ENCODE measurements at regions not wholly inside any gene's neighbourhood (a gene's known extent, or its start where the extent isn't known, plus 50 kb on each side); places are given as distances from the start of the nearest gene placed in this dataset.
"Not testable (repeated sequence)": the region's sequence is repeated elsewhere in the genome, so short reads cannot be mapped to it uniquely, and the experiment has no call there.

DNA sequence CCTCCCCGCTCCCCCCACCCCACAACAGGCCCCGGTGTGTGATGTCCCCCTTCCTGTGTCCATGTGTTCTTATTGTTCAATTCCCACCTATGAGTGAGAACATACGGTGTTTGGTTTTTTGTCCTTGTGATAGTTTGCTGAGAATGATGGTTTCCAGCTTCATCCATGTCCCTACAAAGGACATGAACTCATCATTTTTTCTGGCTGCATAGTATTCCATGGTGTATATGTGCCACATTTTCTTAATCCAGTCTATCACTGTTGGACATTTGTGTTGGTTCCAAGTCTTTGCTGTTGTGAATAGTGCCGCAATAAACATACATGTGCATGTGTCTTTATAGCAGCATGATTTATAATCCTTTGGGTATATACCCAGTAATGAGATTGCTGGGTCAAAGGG is 104.3 kb downstream of the MTPN start:
- not testable (repeated sequence) for DNase-seq

DNA sequence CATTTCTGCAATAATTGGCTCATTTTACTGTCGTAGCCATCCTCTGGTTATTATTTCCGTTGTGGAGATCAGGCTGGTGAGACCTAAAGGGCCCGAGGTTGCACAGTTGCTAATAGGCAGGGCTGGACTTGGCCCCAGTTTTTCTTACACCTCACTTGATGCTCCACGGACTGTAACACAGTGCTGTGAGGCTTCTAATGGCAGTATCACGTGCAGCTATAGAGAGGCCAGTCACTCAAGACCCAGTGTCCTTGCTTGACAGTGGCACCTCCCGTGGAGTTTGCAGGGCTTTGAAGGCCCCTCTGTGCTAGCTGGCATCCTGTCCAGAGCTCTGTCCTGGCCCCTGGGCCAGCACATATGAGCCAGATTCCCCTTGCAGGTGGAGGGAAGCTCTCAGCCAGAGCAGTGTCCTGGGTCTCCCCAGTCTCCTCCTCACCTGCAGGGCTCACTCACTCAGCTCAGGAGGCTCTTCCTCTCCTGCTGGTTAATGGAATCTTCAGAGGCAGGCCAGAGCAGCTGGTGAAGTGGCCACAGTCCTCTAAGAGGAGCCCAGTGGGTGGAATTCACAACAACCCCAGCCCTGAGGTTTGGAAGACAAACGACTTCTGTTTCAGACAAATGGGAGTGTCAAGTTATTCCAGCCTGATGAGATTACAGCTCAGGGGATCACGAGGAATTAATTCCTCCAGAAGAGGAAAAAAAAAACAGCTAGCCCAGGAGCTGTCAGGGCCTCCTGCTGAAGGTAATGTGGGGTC is 114.2 kb upstream of the FAM180A start:
- no peak for DNase-seq

DNA sequence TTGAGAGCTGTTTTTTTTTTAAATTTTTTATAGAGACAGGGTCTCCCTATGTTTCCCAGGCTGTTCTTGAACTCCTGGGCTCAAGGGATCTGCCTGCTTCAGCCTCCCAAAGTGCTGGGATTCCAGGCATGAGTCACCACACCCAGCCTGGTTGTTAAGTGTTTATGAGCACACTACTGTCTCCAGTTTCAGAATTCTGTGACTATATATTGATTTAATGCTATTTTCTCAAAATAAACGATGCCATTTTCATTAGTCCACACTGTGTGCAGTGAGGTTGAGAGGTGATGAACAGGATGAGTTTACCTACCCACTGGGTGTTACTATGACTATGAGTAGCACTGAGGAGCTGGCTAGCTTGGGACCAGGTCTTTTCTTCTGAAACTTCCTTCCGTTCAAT is 110.9 kb upstream of the FAM180A start:
- DNase-seq, result no peak

GRCh38 chr7:135858851-135859250 is 110.2 kb upstream of the FAM180A start:
- DNase-seq, result no peak

- no peak for DNase-seq
These were observed 109.8 kb upstream of the FAM180A start for GRCh38 chr7:135858379-135858778.

DNA sequence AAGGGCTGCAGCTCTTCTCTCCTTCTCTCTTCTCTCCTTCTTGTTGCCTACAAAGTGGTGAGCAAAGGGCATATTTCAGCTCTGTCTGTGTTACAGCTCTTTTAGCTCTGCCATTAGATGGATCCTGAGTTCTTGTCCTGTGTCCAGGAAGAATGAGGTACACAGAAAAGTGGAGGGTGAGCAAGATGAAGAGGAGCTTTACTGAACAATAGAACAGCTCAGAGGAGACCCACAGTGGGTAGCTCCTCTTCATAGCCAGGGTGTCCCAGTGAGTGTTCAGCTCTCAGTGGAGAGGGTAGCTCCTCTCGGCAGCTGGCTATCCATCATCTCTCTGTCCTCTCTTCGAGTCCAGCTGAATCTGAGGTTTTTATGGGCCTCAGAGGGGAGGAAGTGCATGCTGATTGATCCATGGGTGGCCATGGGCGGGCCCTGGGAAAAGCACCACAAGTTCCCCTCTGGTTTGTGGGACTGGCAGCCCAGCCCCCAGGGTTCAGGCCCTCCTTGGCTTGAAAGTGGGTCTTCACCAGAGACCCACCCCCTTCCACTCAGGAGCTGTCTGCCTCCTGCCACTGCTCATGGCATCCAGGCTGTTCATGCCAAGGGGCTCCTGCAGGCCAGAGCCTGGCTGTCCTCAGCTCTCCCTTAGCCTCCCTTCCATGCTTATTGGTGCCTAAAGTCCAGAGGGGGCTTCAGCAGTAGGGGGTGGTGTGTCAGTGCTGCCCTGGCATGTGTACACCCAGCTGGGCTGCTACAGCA is 109.1 kb upstream of the FAM180A start:
- no peak for DNase-seq

DNA sequence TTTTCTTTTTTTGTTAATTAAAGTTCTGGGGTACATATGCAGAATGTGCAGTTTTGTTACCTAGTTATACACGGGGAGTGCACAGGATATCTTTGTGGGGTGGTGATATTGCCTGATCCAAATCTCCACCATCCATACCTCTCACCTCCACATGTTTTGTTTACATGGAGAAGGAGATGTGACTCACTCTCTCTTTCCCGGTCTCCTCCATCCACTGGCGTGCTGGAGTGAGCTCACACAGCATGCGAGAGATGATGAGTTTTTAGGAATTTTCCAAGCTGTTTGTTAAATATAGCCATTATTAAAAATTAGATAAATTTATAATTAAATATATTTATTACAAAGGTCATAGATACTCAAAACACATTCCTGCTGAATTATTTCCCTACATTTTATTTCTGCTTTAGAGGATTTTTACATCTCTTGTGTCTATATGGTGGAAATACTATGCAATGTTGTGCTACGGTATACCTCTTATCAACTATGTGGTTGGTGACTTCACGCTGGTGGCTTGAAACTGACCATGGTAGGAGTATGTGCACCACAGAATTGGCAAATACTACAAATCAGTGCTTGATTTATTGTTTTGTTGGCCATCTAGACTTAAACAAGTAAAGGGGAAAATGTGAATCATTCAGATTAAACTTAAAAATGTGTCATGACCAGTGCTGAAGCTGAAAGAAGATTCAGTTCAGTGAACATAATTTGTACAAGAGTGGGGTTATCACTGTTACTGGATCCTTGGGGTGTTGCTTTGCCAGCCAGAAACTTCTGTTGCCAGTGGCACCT is 107.9 kb upstream of the FAM180A start:
- no peak for DNase-seq

DNA sequence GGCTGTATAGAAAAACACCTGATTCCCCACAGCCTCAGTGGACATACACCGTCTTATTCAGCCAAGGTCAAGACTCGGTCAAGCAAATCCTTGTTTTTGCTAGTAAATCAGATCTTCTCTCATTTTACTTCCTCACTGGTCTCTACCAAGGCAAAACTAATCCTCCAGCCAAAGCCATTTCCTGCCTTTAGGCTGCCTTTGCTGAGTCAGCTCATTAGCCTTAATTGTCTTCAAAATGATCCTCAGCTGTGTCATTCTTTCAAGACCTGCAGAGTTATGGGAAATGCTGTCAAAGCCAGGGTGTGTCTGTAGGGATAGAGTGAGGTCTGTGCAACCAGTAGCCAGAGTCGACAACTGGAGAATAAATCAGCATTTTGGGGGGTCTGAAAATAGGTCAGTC is 107.2 kb upstream of the FAM180A start:
- DNase-seq, result peak; percentile 34 to 44

DNA sequence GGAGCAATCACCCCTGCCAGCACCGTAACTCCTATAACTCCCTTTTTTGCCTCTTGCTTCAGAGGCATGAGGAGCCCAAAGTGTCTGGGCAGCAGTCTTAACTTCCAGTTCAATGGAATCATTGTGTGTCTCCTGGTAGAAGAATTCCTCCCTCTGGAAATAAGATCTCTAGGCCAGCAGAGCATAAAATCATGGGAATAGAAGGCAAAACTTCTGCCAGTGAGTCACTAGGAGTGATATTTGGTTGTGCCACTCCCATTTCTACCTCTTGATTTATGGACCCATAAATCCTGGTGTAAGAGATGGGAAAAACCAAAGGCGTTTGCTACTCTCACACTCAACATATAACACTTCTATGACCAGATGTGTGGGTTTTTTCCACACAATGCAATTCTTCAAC is 104.9 kb upstream of the FAM180A start:
- no peak for DNase-seq

- DNase-seq, result no peak
These were observed 104.4 kb upstream of the FAM180A start for GRCh38 chr7:135853008-135853407.

GRCh38 chr7:135847242-135847641 is 98.6 kb upstream of the FAM180A start:
- DNase-seq, result no peak

- DNase-seq, result no peak
These were observed 97.7 kb upstream of the FAM180A start for GRCh38 chr7:135846339-135846738.

DNA sequence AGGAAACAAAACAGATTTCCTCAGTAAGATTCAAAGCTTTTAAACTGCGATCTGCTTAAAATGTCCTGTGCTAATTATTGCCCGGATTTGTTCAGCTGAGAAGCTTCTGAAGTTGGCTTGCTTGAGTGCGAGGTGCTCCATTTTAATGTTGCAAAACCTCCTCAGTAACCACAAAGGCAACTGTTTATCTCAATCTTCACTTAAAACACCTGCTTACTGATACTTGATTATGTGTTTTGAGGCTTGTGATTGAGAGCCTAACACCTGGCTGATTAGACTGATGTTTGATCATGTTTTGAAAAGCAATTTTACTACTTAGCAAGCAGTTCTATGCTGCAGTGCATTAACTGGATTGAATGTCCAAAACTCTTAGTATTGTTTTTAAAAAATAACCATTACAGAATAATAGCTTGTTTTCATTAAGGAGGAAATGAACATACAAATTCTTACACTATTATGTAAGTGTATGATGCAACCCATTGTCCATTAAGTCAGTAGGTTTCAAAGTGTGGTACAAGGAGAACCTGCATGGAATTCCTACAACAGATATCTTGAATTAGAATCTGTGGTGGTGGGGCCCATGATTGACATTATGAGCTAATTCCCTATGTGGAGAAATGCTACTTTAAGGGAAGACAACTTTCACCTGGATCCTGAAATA is 96.9 kb upstream of the FAM180A start:
- no peak for DNase-seq

DNA sequence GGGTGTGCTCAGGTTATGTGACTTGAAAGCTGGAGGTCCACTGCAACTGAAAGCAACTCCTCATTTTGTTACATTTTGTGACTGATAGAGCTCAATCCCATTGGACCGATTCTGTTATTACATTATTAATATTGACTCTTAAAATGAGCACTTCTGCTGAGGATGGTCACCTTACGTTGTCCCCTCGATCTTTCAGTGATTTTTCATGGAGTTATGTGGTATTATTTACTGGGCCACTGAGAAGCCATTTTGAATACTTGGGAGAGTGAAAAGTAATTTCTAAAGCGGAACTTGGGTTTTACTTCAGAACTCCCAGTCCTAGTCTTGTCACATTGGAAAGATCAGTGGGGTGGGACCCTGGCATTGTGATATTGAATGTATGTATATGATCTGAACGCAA is 96.3 kb upstream of the FAM180A start:
- DNase-seq, result no peak

GRCh38 chr7:135843214-135843613 is 94.6 kb upstream of the FAM180A start:
- no peak for DNase-seq

DNA sequence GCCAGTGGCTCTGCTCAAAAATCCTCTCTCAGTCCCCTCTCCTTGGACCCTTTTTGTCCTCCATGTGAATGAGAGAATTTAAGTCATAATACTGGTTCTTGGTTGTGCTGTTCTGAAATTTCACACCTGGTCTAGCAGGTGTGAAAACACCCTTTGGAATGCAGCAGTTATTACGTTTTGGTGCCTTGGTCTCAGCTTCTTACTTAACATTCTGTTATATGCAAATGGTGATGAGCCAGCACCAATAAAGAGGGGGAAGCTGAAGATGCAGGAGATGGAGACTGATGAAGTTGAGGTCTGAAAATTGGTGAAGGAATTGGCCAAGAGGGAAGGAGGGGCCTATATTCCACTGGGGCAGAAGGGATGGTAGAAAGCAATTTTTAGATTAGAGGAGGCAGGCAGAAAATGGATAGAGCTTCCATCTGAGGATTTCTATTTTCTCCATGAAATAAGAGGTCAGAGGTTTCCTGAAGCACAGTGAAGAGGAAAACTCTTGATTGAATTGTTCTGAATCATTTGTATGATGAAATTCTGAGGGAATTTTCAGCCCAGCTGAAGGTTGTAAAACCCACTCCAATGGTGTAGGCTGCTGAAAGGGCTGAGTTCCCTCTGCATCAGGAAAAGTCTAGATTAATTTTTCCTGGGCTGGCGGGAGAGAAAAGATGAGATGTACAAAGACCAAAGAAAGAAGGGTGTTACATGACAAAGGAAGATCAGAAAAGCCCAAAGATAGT is 94.0 kb upstream of the FAM180A start:
- no peak for DNase-seq

- no peak for DNase-seq
These were observed 92.0 kb upstream of the FAM180A start for GRCh38 chr7:135840591-135840990.

GRCh38 chr7:135837675-135838074 is 89.1 kb upstream of the FAM180A start:
- no peak for DNase-seq

- no peak for DNase-seq
These were observed 85.7 kb upstream of the FAM180A start for GRCh38 chr7:135834266-135834665.

DNA sequence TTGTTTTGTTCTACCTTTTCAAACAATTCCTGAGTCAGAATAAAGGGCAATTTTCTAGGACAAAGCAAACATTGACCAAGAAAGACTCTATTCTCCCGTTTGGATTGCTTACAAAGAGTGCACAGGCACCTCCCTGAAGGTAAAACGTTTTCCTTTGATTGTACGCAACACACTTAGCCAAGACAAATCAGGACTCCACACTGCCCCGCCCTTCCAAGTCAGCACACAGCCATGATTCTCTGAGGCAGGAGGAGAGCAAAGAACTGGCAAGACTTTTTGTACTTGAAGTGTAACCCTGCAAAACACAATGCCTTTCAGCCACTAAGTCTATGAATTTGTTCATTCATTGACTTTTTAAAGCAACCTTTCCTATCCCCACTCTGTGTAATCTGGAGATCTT is 85.0 kb upstream of the FAM180A start:
- no peak for DNase-seq

GRCh38 chr7:135831455-135832195 is 83.0 kb upstream of the FAM180A start:
- DNase-seq, result no peak
